Loucy (cell line): ENCODE measurements at regions not wholly inside any gene's neighbourhood (a gene's known extent, or its start where the extent isn't known, plus 50 kb on each side); places are given as distances from the start of the nearest gene placed in this dataset.
A peak's percentile ranks its signal among the peaks of the same experiment; 100 is the strongest.

ENCODE experiments used
- H2AFZ ChIP-seq: fragments of 200-600 bp; sonication (generic); 2 replicates; pipeline ENCODE4 v1.6.0; 2016; ENCODE audit warnings: antibody characterized with exemption, mild to moderate bottlenecking, low read length, moderate library complexity
- H3F3A ChIP-seq: fragments of 200-600 bp; 2 replicates; pipeline ENCODE4 v1.6.0; 2016; ENCODE audit warnings: antibody characterized with exemption, low read depth, mild to moderate bottlenecking
- H3K27me3 ChIP-seq: fragments of 200-600 bp; sonication (generic); 2 replicates; pipeline ENCODE4 v1.6.1; 2014; ENCODE audit warnings: low read length, mild to moderate bottlenecking; ENCODE audit not compliant: insufficient read depth, poor library complexity, severe bottlenecking
- H3K36me3 ChIP-seq: fragments of 200-600 bp; sonication (generic); 2 replicates; pipeline ENCODE4 v1.6.1; 2016; ENCODE audit warnings: low read length; ENCODE audit not compliant: insufficient read depth
- H3K4me1 ChIP-seq: fragments of 200-600 bp; sonication (generic); 2 replicates; pipeline ENCODE4 v1.5.1; 2014; ENCODE audit warnings: low read length, mild to moderate bottlenecking; ENCODE audit not compliant: insufficient read depth, poor library complexity, severe bottlenecking
- H3K4me2 ChIP-seq: fragments of 200-600 bp; sonication (generic); 2 replicates; pipeline ENCODE4 v1.6.0; 2014; ENCODE audit warnings: antibody characterized with exemption, low read length, low read depth, mild to moderate bottlenecking; ENCODE audit not compliant: poor library complexity, severe bottlenecking
- H3K4me3 ChIP-seq: fragments of 200-600 bp; sonication (generic); 2 replicates; pipeline ENCODE4 v1.5.1; 2014; ENCODE audit warnings: low read length, mild to moderate bottlenecking, mixed read lengths; ENCODE audit not compliant: poor library complexity, severe bottlenecking
- H3K79me2 ChIP-seq: fragments of 200-600 bp; sonication (generic); 2 replicates; pipeline ENCODE4 v1.6.1; 2014; ENCODE audit warnings: low read length; ENCODE audit not compliant: insufficient read depth
- H3K9ac ChIP-seq: fragments of 200-600 bp; sonication (generic); 2 replicates; pipeline ENCODE4 v1.6.0; 2014; ENCODE audit warnings: mild to moderate bottlenecking, low read depth, low read length, moderate library complexity; ENCODE audit not compliant: poor library complexity, severe bottlenecking
- H3K9me2 ChIP-seq: fragments of 200-600 bp; sonication (generic); replicated peaks from 2 replicates; pipeline ENCODE4 v1.6.1; 2016; ENCODE audit warnings: low read depth, low read length, mixed read lengths
- H3K9me3 ChIP-seq: fragments of 200-600 bp; sonication (generic); 2 replicates; pipeline ENCODE4 v1.6.1; 2014; ENCODE audit warnings: mild to moderate bottlenecking, antibody characterized with exemption, low read length, low read depth; ENCODE audit not compliant: insufficient read depth
- H4K20me1 ChIP-seq: fragments of 200-600 bp; sonication (generic); 2 replicates; pipeline ENCODE4 v1.6.0; 2014; ENCODE audit warnings: antibody characterized with exemption, low read length, mild to moderate bottlenecking; ENCODE audit not compliant: insufficient read depth, poor library complexity, severe bottlenecking
- CTCF ChIP-seq: fragments of 200-600 bp; sonication (generic); conservative IDR thresholded peaks from 2 replicates; pipeline ENCODE4 v1.5.1; 2014; ENCODE audit warnings: mild to moderate bottlenecking, antibody characterized with exemption, low read length
- EZH2phosphoT487 ChIP-seq: fragments of 200-600 bp; IDR thresholded peaks from 2 replicates; pipeline ENCODE4 v1.6.1; 2018; ENCODE audit warnings: antibody characterized with exemption, mild to moderate bottlenecking, moderate library complexity, borderline replicate concordance

GRCh38 chr11:111441443-111441842 lies 62.4 kb upstream of the POU2AF1 start:
- H3F3A ChIP-seq, result no peaks in the 10 kb centered on the region
- no peaks in the 10 kb centered on the region for H3K9me3 ChIP-seq
- H3K9me2 ChIP-seq, result no peaks in the 10 kb centered on the region
- no peak overlapping the region for H3K9ac ChIP-seq
- no peak overlapping the region for H3K4me3 ChIP-seq
- no peaks in the 10 kb centered on the region for H3K79me2 ChIP-seq
- TF ChIP-seq CTCF (no peak), EZH2phosphoT487 (no peak)
- no peaks in the 10 kb centered on the region for H3K27me3 ChIP-seq
- no peaks in the 10 kb centered on the region for H3K36me3 ChIP-seq
- H4K20me1 ChIP-seq, result no peaks in the 10 kb centered on the region
- H2AFZ ChIP-seq, result no peak overlapping the region
- H3K4me1 ChIP-seq, result peaks cover 59% of the 10 kb centered on the region
- H3K4me2 ChIP-seq, result no peak overlapping the region

GRCh38 chr11:111440416-111441205 lies 61.5 kb upstream of the POU2AF1 start:
- Histone ChIP-seq H3F3A (no peaks in the 10 kb centered on the region), H3K27me3 (no peaks in the 10 kb centered on the region), H3K36me3 (no peaks in the 10 kb centered on the region), H3K4me3 (no peak overlapping the region), H4K20me1 (no peaks in the 10 kb centered on the region), H3K79me2 (no peaks in the 10 kb centered on the region), H3K4me2 (peak overlapping the region; percentile 12), H3K9ac (no peak overlapping the region), H3K9me3 (no peaks in the 10 kb centered on the region), H3K4me1 (peaks cover 50% of the 10 kb centered on the region), H2AFZ (0 out of 2 replicates have a peak overlapping the region, but pooled peaks have one; percentile 0), H3K9me2 (no peaks in the 10 kb centered on the region)
- TF ChIP-seq EZH2phosphoT487 (no peak), CTCF (no peak)

- Histone ChIP-seq H3K36me3 (no peaks in the 10 kb centered on the region), H3K9me3 (no peaks in the 10 kb centered on the region), H3K9ac (no peak overlapping the region), H3K9me2 (no peaks in the 10 kb centered on the region), H3F3A (no peaks in the 10 kb centered on the region), H3K4me1 (peaks cover 49% of the 10 kb centered on the region), H3K4me2 (peak overlapping the region; percentile 12), H4K20me1 (no peaks in the 10 kb centered on the region), H2AFZ (0 out of 2 replicates have a peak overlapping the region, but pooled peaks have one; percentile 0), H3K79me2 (no peaks in the 10 kb centered on the region), H3K27me3 (no peaks in the 10 kb centered on the region), H3K4me3 (no peak overlapping the region)
- TF ChIP-seq CTCF, result no peak
- TF ChIP-seq EZH2phosphoT487, result no peak
These were observed 60.8 kb upstream of the POU2AF1 start for GRCh38 chr11:111439901-111440300.
